ENCODE measurements at regions not wholly inside any gene's neighbourhood (a gene's known extent, or its start where the extent isn't known, plus 50 kb on each side); places are given as distances from the start of the nearest gene placed in this dataset.

DNA sequence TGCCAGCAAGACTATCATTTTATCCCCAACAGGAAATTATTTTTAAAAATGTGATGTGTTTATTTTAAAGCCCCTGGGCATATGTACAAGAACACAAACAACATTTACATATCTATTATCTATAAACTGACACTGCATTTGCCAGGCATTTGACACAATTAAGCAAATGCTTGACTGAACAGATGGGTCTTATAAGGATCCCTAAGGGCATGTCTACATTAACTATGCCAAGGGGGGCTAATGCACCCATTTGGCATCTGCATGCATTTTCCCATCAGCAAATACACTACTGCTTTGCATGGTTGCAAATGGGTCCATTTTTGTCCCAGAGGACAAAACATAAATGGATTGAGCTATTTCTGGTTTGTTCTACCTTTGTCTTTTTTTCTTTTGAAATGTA lies 884.8 kb upstream of the B3GALT2 start:
- TF ChIP-seq SPI1 (IDR thresholded peaks at IDR 0.05; ENCODE audit: borderline replicate concordance, low read depth) (no peak), GABPA (IDR thresholded peaks at IDR 0.05; ENCODE audit: low read depth) (no peak), POLR2AphosphoS5 (IDR thresholded peaks at IDR 0.05; ENCODE audit: low read depth) (no peak)
- TF ChIP-seq, protein P1, sequence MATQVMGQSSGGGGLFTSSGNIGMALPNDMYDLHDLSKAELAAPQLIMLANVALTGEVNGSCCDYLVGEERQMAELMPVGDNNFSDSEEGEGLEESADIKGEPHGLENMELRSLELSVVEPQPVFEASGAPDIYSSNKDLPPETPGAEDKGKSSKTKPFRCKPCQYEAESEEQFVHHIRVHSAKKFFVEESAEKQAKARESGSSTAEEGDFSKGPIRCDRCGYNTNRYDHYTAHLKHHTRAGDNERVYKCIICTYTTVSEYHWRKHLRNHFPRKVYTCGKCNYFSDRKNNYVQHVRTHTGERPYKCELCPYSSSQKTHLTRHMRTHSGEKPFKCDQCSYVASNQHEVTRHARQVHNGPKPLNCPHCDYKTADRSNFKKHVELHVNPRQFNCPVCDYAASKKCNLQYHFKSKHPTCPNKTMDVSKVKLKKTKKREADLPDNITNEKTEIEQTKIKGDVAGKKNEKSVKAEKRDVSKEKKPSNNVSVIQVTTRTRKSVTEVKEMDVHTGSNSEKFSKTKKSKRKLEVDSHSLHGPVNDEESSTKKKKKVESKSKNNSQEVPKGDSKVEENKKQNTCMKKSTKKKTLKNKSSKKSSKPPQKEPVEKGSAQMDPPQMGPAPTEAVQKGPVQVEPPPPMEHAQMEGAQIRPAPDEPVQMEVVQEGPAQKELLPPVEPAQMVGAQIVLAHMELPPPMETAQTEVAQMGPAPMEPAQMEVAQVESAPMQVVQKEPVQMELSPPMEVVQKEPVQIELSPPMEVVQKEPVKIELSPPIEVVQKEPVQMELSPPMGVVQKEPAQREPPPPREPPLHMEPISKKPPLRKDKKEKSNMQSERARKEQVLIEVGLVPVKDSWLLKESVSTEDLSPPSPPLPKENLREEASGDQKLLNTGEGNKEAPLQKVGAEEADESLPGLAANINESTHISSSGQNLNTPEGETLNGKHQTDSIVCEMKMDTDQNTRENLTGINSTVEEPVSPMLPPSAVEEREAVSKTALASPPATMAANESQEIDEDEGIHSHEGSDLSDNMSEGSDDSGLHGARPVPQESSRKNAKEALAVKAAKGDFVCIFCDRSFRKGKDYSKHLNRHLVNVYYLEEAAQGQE (IDR thresholded peaks at IDR 0.05; ENCODE audit: insufficient replicate concordance, low read depth), result no peak
- TF ChIP-seq, protein P2, sequence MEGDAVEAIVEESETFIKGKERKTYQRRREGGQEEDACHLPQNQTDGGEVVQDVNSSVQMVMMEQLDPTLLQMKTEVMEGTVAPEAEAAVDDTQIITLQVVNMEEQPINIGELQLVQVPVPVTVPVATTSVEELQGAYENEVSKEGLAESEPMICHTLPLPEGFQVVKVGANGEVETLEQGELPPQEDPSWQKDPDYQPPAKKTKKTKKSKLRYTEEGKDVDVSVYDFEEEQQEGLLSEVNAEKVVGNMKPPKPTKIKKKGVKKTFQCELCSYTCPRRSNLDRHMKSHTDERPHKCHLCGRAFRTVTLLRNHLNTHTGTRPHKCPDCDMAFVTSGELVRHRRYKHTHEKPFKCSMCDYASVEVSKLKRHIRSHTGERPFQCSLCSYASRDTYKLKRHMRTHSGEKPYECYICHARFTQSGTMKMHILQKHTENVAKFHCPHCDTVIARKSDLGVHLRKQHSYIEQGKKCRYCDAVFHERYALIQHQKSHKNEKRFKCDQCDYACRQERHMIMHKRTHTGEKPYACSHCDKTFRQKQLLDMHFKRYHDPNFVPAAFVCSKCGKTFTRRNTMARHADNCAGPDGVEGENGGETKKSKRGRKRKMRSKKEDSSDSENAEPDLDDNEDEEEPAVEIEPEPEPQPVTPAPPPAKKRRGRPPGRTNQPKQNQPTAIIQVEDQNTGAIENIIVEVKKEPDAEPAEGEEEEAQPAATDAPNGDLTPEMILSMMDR (IDR thresholded peaks at IDR 0.05; ENCODE audit: insufficient read depth, low read length), result no peak

DNA sequence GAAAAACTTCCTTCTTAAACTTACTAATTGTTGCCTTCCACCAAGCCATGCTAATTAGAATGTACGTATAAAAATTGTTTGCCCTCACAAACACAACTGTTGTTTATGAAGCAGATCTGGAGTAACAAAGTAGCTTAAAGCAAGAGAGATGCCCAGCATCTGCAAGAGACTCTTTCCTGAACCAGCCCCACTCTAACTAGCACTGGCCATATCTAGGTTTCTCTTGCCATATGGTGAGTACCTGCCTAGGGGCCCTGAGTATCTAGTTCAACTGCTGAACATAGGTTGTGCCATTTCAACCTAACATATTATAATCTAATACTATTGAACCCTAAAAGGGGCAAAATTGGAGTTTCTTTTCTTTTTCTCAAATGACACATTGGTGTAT lies 883.4 kb upstream of the B3GALT2 start:
- Histone ChIP-seq H3K27me3 (ENCODE audit: insufficient read depth, poor library complexity, severe bottlenecking) (no peaks in the 10 kb centered on the region), H3K27ac (replicated peaks) (peak overlapping the region; percentile 36; the same call in 1 of the 2 replicates), H3K4me3 (replicated peaks; ENCODE audit: insufficient read depth, low read length) (no peak overlapping the region)
- no peak for DNase-seq (ENCODE audit: low read depth in 1 of 2, low spot score in 1 of 2)
- no peak for TF ChIP-seq POLR2AphosphoS5 (IDR thresholded peaks at IDR 0.05; ENCODE audit: low read depth)
- TF ChIP-seq GABPA (IDR thresholded peaks at IDR 0.05; ENCODE audit: low read depth), result no peak
- TF ChIP-seq SPI1 (IDR thresholded peaks at IDR 0.05; ENCODE audit: borderline replicate concordance, low read depth), result no peak

More for the DNA sequence above, 884.8 kb upstream of the B3GALT2 start:
- DNase-seq (ENCODE audit: low read depth in 1 of 2, low spot score in 1 of 2), result no peak
- H3K27ac ChIP-seq (replicated peaks), result no peak overlapping the region
- H3K4me3 ChIP-seq (replicated peaks; ENCODE audit: insufficient read depth, low read length), result no peak overlapping the region
- no peaks in the 10 kb centered on the region for H3K27me3 ChIP-seq (ENCODE audit: insufficient read depth, poor library complexity, severe bottlenecking)

DNA sequence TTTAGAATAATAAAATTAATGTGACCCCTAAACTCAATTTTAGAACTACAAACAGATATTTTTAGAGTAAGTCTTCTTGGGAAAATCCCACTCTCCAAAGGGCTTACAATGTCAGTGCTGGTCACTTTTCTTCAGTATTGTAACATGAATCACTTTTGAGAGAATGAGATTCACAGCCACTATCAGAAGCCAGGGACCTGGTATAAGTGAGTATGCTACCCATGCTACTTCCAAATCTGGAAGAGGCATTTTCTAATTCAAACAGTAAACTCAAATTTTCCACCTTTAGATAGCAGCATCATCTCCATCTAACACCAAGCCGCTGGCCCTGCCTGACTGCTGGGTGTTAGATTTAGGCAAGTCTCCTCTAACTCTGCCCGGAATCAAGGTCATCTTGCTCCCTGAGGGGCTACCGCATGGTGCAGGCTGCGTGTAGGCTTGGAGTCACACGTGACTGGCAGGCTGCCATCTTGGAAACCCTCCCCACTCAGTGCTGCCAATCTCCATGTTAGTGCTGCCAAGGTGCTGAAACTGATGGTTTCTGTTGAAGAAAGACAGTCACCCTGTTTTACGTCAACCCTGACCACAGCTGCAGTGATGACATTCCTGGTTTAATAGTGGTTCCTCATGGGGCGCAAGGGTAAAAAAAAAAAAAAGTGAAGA lies 882.9 kb upstream of the B3GALT2 start:
- Histone ChIP-seq H3K4me3 (replicated peaks; ENCODE audit: insufficient read depth, low read length) (no peak overlapping the region), H3K27me3 (ENCODE audit: insufficient read depth, poor library complexity, severe bottlenecking) (no peaks in the 10 kb centered on the region), H3K27ac (replicated peaks) (peak overlapping the region; percentile 23)
- peak; percentile 35 to 85 for DNase-seq (ENCODE audit: low read depth in 1 of 2, low spot score in 1 of 2)
- TF ChIP-seq POLR2AphosphoS5 (IDR thresholded peaks at IDR 0.05; ENCODE audit: low read depth) (peak; percentile 52; the same call in 1 of the 2 replicates), SPI1 (IDR thresholded peaks at IDR 0.05; ENCODE audit: borderline replicate concordance, low read depth) (no peak), GABPA (IDR thresholded peaks at IDR 0.05; ENCODE audit: low read depth) (no peak)
- TF ChIP-seq, protein P1 (IDR thresholded peaks at IDR 0.05; ENCODE audit: insufficient replicate concordance, low read depth), result peak; percentile 76
- TF ChIP-seq, protein P2 (IDR thresholded peaks at IDR 0.05; ENCODE audit: insufficient read depth, low read length), result no peak

DNA sequence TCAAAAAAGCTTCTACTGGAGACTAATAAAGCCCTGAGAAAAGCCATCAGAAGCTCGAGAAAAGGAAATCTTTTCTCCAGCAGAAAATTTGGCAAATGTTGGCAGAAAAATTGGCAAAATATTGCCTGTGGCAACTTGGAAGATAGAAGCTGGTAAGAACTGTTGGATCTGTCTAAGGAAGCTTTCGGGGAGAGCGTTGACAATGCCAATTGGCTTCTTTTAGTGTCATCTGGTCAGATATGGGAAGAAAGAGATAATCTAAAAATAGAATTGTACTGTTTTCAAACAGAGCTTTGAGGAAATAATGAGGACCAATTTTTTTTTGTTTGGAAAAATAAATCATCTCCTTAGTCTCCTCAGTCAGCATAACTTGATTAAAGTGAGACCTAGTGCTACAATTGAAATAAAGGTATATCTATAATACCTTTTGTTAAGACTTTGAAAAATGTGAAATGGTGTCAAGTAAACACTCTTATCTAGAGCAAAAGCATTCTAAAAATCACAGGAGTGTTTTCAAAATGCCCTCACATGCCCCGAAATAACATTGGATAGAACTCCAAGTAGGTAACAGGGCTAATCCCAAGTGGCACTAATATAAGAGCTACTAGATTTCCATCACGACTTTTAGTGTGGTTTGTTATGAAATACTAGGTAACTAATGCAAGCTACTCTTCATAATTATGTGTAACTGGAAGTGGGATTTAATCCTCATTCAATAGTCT lies 882.2 kb upstream of the B3GALT2 start:
- no peaks in the 10 kb centered on the region for H3K27me3 ChIP-seq (ENCODE audit: insufficient read depth, poor library complexity, severe bottlenecking)
- H3K27ac ChIP-seq (replicated peaks), result peak overlapping the region; percentile 23
- DNase-seq (ENCODE audit: low read depth in 1 of 2, low spot score in 1 of 2), result no peak
- TF ChIP-seq, protein P2 (IDR thresholded peaks at IDR 0.05; ENCODE audit: insufficient read depth, low read length), result no peak
- no peak overlapping the region for H3K4me3 ChIP-seq (replicated peaks; ENCODE audit: insufficient read depth, low read length)

Data from HL-60 (cell line).